ENCODE measurements at regions not wholly inside any gene's neighbourhood (a gene's known extent, or its start where the extent isn't known, plus 50 kb on each side); places are given as distances from the start of the nearest gene placed in this dataset.

- TF ChIP-seq POLR2AphosphoS5 (IDR thresholded peaks at IDR 0.05) (no peak), POLR2A (IDR thresholded peaks at IDR 0.05) (no peak), CTCF (IDR thresholded peaks at IDR 0.05) (no peak), EP300 (IDR thresholded peaks at IDR 0.05) (no peak)
- WGBS, 2 donors (ENCODE audit: low coverage in 1 of 2), result 54 to 56% methylated on average over 5 of the region's 5 CpGs
- Histone ChIP-seq H3K9me3 (no peaks in the 10 kb centered on the region), H3K4me3 (no peak overlapping the region), H3K36me3 (no peaks in the 10 kb centered on the region), H3K4me1 (peaks cover 0 to 35% (median 6%) of the 10 kb centered on the region in 3 donors), H3K27ac (no peak overlapping the region), H3K27me3 (no peaks in the 10 kb centered on the region)
- ATAC-seq, result no peak
Measured at GRCh38 chr21:14869984-14870852, 194.6 kb downstream of the NRIP1 start.

GRCh38 chr21:14866859-14867765 is 197.7 kb downstream of the NRIP1 start:
- ATAC-seq, result no peak

GRCh38 chr21:14864211-14865021 is 200.4 kb downstream of the NRIP1 start:
- no peaks in the 10 kb centered on the region for H3K36me3 ChIP-seq
- H3K4me1 ChIP-seq, result peaks cover 0 to 44% (median 6%) of the 10 kb centered on the region in 3 donors
- TF ChIP-seq EP300 (IDR thresholded peaks at IDR 0.05) (no peak), CTCF (IDR thresholded peaks at IDR 0.05) (peak; percentile 7 to 66 (median 32))
- no peaks in the 10 kb centered on the region for H3K9me3 ChIP-seq
- ATAC-seq, result peak; percentile 86
- peak overlapping the region in 3 of 4 donors; percentile 24 to 29 (median 28) for H3K27ac ChIP-seq
- WGBS, 2 donors (ENCODE audit: low coverage in 1 of 2), result 15 to 20% methylated on average over 3 to 6 of the region's 9 CpGs
- H3K4me3 ChIP-seq, result no peak overlapping the region
- no peaks in the 10 kb centered on the region for H3K27me3 ChIP-seq

More at GRCh38 chr21:14866859-14867765, 197.7 kb downstream of the NRIP1 start:
- no peaks in the 10 kb centered on the region for H3K9me3 ChIP-seq
- H3K27me3 ChIP-seq, result no peaks in the 10 kb centered on the region
- H3K36me3 ChIP-seq, result no peaks in the 10 kb centered on the region
- peaks cover 0 to 48% (median 6%) of the 10 kb centered on the region in 3 donors for H3K4me1 ChIP-seq
- WGBS, 2 donors (ENCODE audit: low coverage in 1 of 2), result 94 to 96% methylated on average over 3 of the region's 3 CpGs
- H3K27ac ChIP-seq, result no peak overlapping the region
- no peak for TF ChIP-seq CTCF (IDR thresholded peaks at IDR 0.05)
- TF ChIP-seq POLR2AphosphoS5 (IDR thresholded peaks at IDR 0.05), result no peak
- no peak for TF ChIP-seq EP300 (IDR thresholded peaks at IDR 0.05)
- no peak for TF ChIP-seq POLR2A (IDR thresholded peaks at IDR 0.05)
- no peak overlapping the region for H3K4me3 ChIP-seq

- Histone ChIP-seq H3K36me3 (no peaks in the 10 kb centered on the region), H3K27ac (peak overlapping the region in 1 of 4 donors; percentile 28), H3K4me3 (no peak overlapping the region), H3K9me3 (no peaks in the 10 kb centered on the region), H3K27me3 (no peaks in the 10 kb centered on the region), H3K4me1 (peaks cover 0 to 38% (median 3%) of the 10 kb centered on the region in 3 donors)
- ATAC-seq, result no peak
- no peak for TF ChIP-seq POLR2AphosphoS5 (IDR thresholded peaks at IDR 0.05)
- no peak for TF ChIP-seq POLR2A (IDR thresholded peaks at IDR 0.05)
- TF ChIP-seq CTCF (IDR thresholded peaks at IDR 0.05), result no peak
- no peak for TF ChIP-seq EP300 (IDR thresholded peaks at IDR 0.05)
- 73 to 79% methylated on average over 4 of the region's 5 CpGs for WGBS, 2 donors (ENCODE audit: low coverage in 1 of 2)
Measured at GRCh38 chr21:14863745-14864210, 201.0 kb downstream of the NRIP1 start.
